NCI-H128 (cell line): ENCODE measurements at regions not wholly inside any gene's neighbourhood (a gene's known extent, or its start where the extent isn't known, plus 50 kb on each side); places are given as distances from the start of the nearest gene placed in this dataset.

ENCODE experiments used
- DNase-seq: peaks from one replicate; lab custom pipeline; 2025; ENCODE audit not compliant: unreplicated experiment; lab: John Stamatoyannopoulos, UW

GRCh38 chr6:169843110-169843509 is 91.7 kb downstream of the ERMARD start:
- DNase-seq, result no peak

- DNase-seq, result no peak
Observed at GRCh38 chr6:169841907-169842606, 90.6 kb downstream of the ERMARD start.

GRCh38 chr6:169841251-169841650 is 89.8 kb downstream of the ERMARD start:
- no peak for DNase-seq

GRCh38 chr6:169839898-169840631 is 88.6 kb downstream of the ERMARD start:
- DNase-seq, result no peak

DNA sequence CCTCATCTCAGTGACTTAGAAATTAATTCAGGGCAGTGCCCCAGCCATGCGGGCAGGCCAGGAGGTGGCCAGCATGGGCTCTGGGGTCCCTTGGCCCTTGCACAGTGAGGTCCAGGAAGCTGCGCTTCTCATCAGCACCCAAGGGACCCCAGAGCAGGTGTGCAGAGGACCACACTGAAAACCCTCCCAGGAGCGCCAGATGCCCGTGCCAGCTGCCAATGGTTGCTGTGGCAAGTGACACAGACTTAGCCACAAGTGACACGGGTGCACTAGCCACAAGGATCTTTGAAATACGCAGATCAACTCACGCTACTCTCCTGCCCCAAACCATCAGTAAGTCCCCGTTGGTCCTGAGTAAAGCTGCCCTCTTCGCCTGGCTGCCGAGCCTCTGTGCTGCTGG is 88.1 kb downstream of the ERMARD start:
- no peak for DNase-seq

DNA sequence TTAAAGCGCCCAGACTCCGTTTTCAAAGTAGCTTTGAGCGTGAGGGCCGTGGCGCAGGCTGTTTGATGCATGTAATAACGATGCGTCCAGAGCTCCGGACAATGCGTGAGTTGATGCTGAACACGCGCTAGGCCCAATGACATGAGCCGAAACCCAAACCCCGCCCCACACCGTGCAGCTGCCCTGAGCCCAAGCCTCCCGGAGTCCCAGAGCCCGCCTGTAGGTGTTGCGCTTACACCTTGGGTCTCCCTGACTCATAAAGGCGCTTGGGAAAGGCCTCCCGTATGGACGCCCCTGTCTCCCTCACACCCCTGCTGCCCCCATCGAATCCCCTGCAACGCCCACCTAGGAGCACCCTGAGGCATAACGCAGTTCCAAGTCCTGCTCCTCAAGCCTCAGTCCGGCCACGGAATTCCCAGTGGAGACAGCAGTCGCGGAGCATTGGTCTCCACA is 87.6 kb downstream of the ERMARD start:
- DNase-seq, result no peak

- DNase-seq, result no peak
Observed at GRCh38 chr6:169838346-169839028, 87.1 kb downstream of the ERMARD start.

DNA sequence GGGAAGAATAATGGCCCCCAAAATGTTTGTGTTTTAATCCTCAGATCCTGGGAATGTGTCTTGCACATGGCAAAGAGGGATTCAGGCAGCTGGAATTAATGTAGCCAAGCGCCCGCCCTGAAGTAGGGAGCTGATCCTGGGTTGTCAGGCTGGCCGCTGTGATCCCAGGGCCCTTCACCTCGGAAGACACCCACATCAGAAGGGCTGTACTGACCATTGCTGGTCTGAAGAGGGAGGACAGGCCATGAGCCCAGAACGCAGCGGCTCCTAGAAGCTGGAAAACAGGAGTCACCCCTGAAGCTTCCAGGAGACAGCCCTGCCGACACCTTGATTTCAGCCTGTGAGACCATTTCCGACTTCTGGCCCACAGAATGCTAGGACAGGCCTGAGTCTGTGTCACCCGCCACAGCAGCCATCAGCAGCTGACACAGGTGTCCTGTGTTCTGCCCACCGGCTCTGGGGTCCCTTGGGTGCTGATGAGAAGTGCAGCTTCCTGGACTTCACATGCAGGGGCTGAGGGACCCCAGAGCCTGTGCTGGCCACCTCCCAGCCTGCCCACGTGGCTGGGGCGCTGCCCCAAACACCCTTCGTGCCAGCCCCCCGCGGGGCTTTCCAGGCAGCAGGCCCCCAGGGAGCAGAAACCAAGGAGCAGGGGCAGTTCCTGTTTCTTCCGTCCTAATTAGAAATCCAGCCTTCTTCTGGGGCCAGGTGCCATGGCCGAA is 86.3 kb downstream of the ERMARD start:
- no peak for DNase-seq

- no peak for DNase-seq
Observed at GRCh38 chr6:169833258-169833794, 81.9 kb downstream of the ERMARD start.

GRCh38 chr6:169832247-169832948 is 81.0 kb downstream of the ERMARD start:
- no peak for DNase-seq

GRCh38 chr6:169831450-169832246 is 80.2 kb downstream of the ERMARD start:
- peak; percentile 78 for DNase-seq
